ENCODE measurements at regions not wholly inside any gene's neighbourhood (a gene's known extent, or its start where the extent isn't known, plus 50 kb on each side); places are given as distances from the start of the nearest gene placed in this dataset.

DNA sequence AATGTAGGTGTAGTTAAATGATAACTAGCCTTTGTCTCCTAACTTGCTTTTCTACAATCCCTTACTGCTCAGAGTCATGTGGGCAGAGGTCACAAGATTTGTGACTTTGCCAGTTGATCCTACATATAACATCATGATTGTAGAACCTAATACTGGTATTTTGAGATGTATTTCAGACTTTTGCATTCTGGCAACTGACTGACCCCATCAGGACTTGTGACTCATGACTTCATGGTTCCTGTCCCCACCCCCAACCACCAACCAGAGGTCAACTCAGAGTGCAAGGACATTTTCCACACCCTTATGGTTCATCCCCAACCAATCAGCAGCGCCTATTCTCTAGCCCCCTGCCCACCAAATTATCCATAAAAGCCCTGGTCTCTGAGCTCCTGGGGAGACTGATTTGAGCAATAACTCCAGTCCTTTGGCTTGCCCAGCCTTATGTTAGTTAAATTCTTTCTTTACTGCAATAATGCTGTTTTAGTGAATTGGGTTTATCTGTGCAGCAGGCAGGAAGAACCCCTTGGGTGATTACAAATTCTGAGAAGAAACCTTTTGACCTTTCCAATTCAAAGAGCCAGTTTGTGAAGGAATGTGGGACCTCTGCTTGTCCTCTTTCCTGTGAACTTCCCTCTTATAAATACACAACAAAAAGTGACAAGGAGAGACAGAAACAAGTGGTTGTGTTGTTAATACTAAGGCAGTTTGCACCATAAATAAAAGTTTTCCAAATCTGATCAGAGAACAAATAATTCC lies 588.7 kb downstream of the UTRN start:
- CTCF ChIA-PET (ENCODE audit: partially characterized antibody) = no interaction called here

More for the DNA sequence above, 588.7 kb downstream of the UTRN start:
- FAIRE-seq (no peak), DNase-seq (ENCODE audit: low read depth in 1 of 2, low spot score in 2 of 2) (no peak)
- Histone ChIP-seq H3K36me3 (ENCODE audit: control insufficient read depth in 2 of 4, insufficient read depth in 4 of 4, low read length in 3 of 4) (peaks cover 0 to 14% (median 4%) of the 10 kb centered on the region in 4 experiments; a peak in 3 of 8 replicates), H2BK15ac (ENCODE audit: low read length) (no peak overlapping the region), H2BK20ac (ENCODE audit: low read length) (no peak overlapping the region), H3K23me2 (ENCODE audit: low read depth, low read length) (no peaks in the 10 kb centered on the region), H2BK120ac (replicated peaks; ENCODE audit: low read depth, low read length) (no peak overlapping the region), H3K9me3 (ENCODE audit: insufficient read depth in 2 of 2, low read depth in 1 of 2, low read length in 1 of 2) (peaks cover 11 to 14% of the 10 kb centered on the region in 2 experiments), H4K91ac (replicated peaks; ENCODE audit: insufficient read length, low read length) (no peak overlapping the region), H3K27me3 (replicated peaks in 1 of 4; ENCODE audit: control insufficient read depth in 3 of 4, extremely low read depth in 1 of 4, insufficient read depth in 3 of 4, low read length in 3 of 4) (no peaks in the 10 kb centered on the region), H2AK5ac (ENCODE audit: low read depth, low read length) (no peak overlapping the region), H3K9ac (replicated peaks in 1 of 4; ENCODE audit: extremely low read depth in 1 of 4, low read depth in 3 of 4, low read length in 3 of 4) (no peak overlapping the region), H2BK5ac (ENCODE audit: low read depth, low read length) (no peak overlapping the region), H3K23ac (ENCODE audit: insufficient read length) (no peak overlapping the region), H3K4ac (replicated peaks; ENCODE audit: insufficient read length, low read depth, low read length) (no peak overlapping the region), H3K14ac (ENCODE audit: insufficient read length) (no peak overlapping the region), H3K4me2 (ENCODE audit: insufficient read depth in 1 of 2, low read depth in 2 of 2, low read length in 2 of 2) (no peak overlapping the region), H2BK12ac (ENCODE audit: low read depth, low read length) (no peak overlapping the region), H4K8ac (ENCODE audit: extremely low read depth, insufficient read depth, low read length) (no peak overlapping the region), H3K79me2 (ENCODE audit: control insufficient read depth in 1 of 2, insufficient read depth in 2 of 2, low read length in 2 of 2) (no peaks in the 10 kb centered on the region), H3K56ac (replicated peaks; ENCODE audit: insufficient read length, low read depth, low read length) (no peak overlapping the region), H4K20me1 (replicated peaks in 1 of 2; ENCODE audit: control insufficient read depth in 1 of 2, insufficient read depth in 2 of 2, low read length in 2 of 2) (no peaks in the 10 kb centered on the region), H3K27ac (ENCODE audit: low read depth, low read length) (no peak overlapping the region), H2AFZ (ENCODE audit: low read length) (no peak overlapping the region), H3K4me3 (ENCODE audit: extremely low read depth in 1 of 4, insufficient read depth in 2 of 4, low read depth in 3 of 4, low read length in 4 of 4) (no peak overlapping the region), H3K18ac (ENCODE audit: extremely low read depth, low read length) (no peak overlapping the region), H4K5ac (ENCODE audit: insufficient read length, low read depth, low read length) (no peak overlapping the region), H3K4me1 (replicated peaks in 1 of 4; ENCODE audit: control insufficient read depth in 3 of 4, insufficient read depth in 4 of 4, low read length in 3 of 4) (peaks cover 0 to 4% (median 0%) of the 10 kb centered on the region in 4 experiments; a peak in 3 of 7 replicates), H3K79me1 (ENCODE audit: low read depth, low read length) (no peaks in the 10 kb centered on the region)
- WGBS, 2 experiments (ENCODE audit: extremely low coverage in 1 of 2, insufficient coverage in 1 of 2, insufficient read length in 1 of 2, insufficient replicate concordance in 2 of 2, low coverage in 1 of 2, low lambda C conversion rate in 2 of 2, missing lambda C conversion rate in 1 of 2) = 89% methylated on average over 1 of the region's 1 CpG; no CpG with 5 or more reads in 1 of the 2 experiments
- POLR2A ChIA-PET (ENCODE audit: partially characterized antibody) = no interaction called here
- TF ChIP-seq PHF8 (conservative IDR thresholded peaks at IDR 0.05; ENCODE audit: low read depth, low read length) (no peak), TBP (IDR thresholded peaks at IDR 0.05; ENCODE audit: low read depth, low read length) (no peak), RAD21 (IDR thresholded peaks at IDR 0.05 in 1 of 2, conservative IDR thresholded peaks at IDR 0.05 in 1 of 2; ENCODE audit: low read depth in 2 of 2, low read length in 2 of 2) (no peak), JUND (IDR thresholded peaks at IDR 0.05; ENCODE audit: low read length) (no peak), GTF2F1 (IDR thresholded peaks at IDR 0.05; ENCODE audit: borderline replicate concordance, low read depth, low read length) (no peak), CHD2 (IDR thresholded peaks at IDR 0.05; ENCODE audit: low read length) (no peak), SP2 (IDR thresholded peaks at IDR 0.05; ENCODE audit: low read length) (no peak), EZH2 (IDR thresholded peaks at IDR 0.05; ENCODE audit: low read depth, low read length, severe bottlenecking) (no peak), SIRT6 (IDR thresholded peaks at IDR 0.05; ENCODE audit: low read length) (no peak), MAFK (IDR thresholded peaks at IDR 0.05; ENCODE audit: low read depth, low read length) (no peak), JUN (IDR thresholded peaks at IDR 0.05; ENCODE audit: low read depth, low read length) (no peak), FOSL1 (IDR thresholded peaks at IDR 0.05; ENCODE audit: insufficient read depth, low read depth, low read length) (no peak), GABPA (IDR thresholded peaks at IDR 0.05; ENCODE audit: borderline replicate concordance, insufficient read depth, low read length) (no peak)

Measured in H1 (cell line).